NB4 (cell line): ENCODE measurements at regions not wholly inside any gene's neighbourhood (a gene's known extent, or its start where the extent isn't known, plus 50 kb on each side); places are given as distances from the start of the nearest gene placed in this dataset.

Experiments used
- CTCF ChIP-seq: IDR thresholded peaks from one replicate; pipeline ENCODE4 v1.5.1; 2012; ENCODE audit warnings: low read depth, low read length
- MAX ChIP-seq: IDR thresholded peaks from 2 replicates; pipeline ENCODE4 v1.6.1; 2011; ENCODE audit warnings: low read depth, low read length
- POLR2A ChIP-seq: IDR thresholded peaks from 2 replicates; pipeline ENCODE4 v1.6.1; 2011; ENCODE audit warnings: mild to moderate bottlenecking; ENCODE audit not compliant: insufficient read length; ENCODE audit errors: extremely low read depth

DNA sequence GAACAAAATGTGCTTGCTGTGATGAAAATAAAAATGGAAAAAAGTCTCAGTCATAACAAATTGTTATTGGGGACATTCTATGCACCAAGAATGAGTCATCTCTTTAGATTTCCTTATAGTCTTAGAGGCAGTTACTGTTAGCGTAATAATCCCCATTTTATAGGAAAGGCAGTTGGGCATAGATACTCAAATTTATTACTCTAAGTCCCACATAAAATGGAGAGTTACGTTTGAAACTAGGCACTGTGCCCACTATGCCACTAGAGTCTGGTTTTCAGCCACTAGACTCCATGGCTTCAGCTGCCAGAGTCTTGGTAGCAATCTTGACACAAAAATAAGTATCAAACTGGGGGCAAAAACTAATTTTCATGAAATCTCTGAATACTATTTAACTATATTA, 317.9 kb upstream of the MEF2C start:
- TF ChIP-seq CTCF (no peak), POLR2A (no peak), MAX (no peak)
